ENCODE measurements at regions not wholly inside any gene's neighbourhood (a gene's known extent, or its start where the extent isn't known, plus 50 kb on each side); places are given as distances from the start of the nearest gene placed in this dataset.
A peak's percentile ranks its signal among the peaks of the same experiment; 100 is the strongest.
"Not testable (repeated sequence)": the region's sequence is repeated elsewhere in the genome, so short reads cannot be mapped to it uniquely, and the experiment has no call there.

- not testable (repeated sequence) for DNase-seq (ENCODE audit: low read depth, low spot score)
Observed at GRCh38 chr16:88148078-88148477, 196.8 kb downstream of the BANP start.

- not testable (repeated sequence) for DNase-seq (ENCODE audit: low read depth, low spot score)
Observed at GRCh38 chr16:88148682-88149081, 197.4 kb downstream of the BANP start.

GRCh38 chr16:88149158-88149603 lies 197.9 kb downstream of the BANP start:
- DNase-seq (ENCODE audit: low read depth, low spot score) = peak; percentile 10

GRCh38 chr16:88149663-88150062 lies 198.4 kb downstream of the BANP start:
- not testable (repeated sequence) for DNase-seq (ENCODE audit: low read depth, low spot score)

- not testable (repeated sequence) for DNase-seq (ENCODE audit: low read depth, low spot score)
Observed at GRCh38 chr16:88150456-88151128, 199.4 kb downstream of the BANP start.

GRCh38 chr16:88151129-88151499 lies 199.9 kb downstream of the BANP start:
- not testable (repeated sequence) for DNase-seq (ENCODE audit: low read depth, low spot score)

- DNase-seq (ENCODE audit: low read depth, low spot score) = not testable (repeated sequence)
Observed at GRCh38 chr16:88151859-88152843, 200.9 kb downstream of the BANP start.

- DNase-seq (ENCODE audit: low read depth, low spot score) = not testable (repeated sequence)
Observed at GRCh38 chr16:88152879-88153278, 201.6 kb downstream of the BANP start.

- DNase-seq (ENCODE audit: low read depth, low spot score) = not testable (repeated sequence)
Observed at GRCh38 chr16:88153516-88153915, 202.3 kb downstream of the BANP start.

- not testable (repeated sequence) for DNase-seq (ENCODE audit: low read depth, low spot score)
Observed at GRCh38 chr16:88154886-88155285, 203.7 kb downstream of the BANP start.

GRCh38 chr16:88155681-88156080 lies 204.4 kb downstream of the BANP start:
- DNase-seq (ENCODE audit: low read depth, low spot score) = not testable (repeated sequence)

GRCh38 chr16:88156640-88157283 lies 205.5 kb downstream of the BANP start:
- not testable (repeated sequence) for DNase-seq (ENCODE audit: low read depth, low spot score)

GRCh38 chr16:88157686-88158085 lies 206.5 kb downstream of the BANP start:
- not testable (repeated sequence) for DNase-seq (ENCODE audit: low read depth, low spot score)

GRCh38 chr16:88158256-88159045 lies 207.2 kb downstream of the BANP start:
- not testable (repeated sequence) for DNase-seq (ENCODE audit: low read depth, low spot score)

GRCh38 chr16:88159046-88159896 lies 208.0 kb downstream of the BANP start:
- DNase-seq (ENCODE audit: low read depth, low spot score) = not testable (repeated sequence)

- not testable (repeated sequence) for DNase-seq (ENCODE audit: low read depth, low spot score)
Observed at GRCh38 chr16:88159897-88160335, 208.7 kb downstream of the BANP start.

- not testable (repeated sequence) for DNase-seq (ENCODE audit: low read depth, low spot score)
Observed at GRCh38 chr16:88161191-88161590, 210.0 kb downstream of the BANP start.

- DNase-seq (ENCODE audit: low read depth, low spot score) = not testable (repeated sequence)
Observed at GRCh38 chr16:88161623-88162275, 210.5 kb downstream of the BANP start.

- not testable (repeated sequence) for DNase-seq (ENCODE audit: low read depth, low spot score)
Observed at GRCh38 chr16:88162778-88163177, 211.5 kb downstream of the BANP start.
